ENCODE measurements at regions not wholly inside any gene's neighbourhood (a gene's known extent, or its start where the extent isn't known, plus 50 kb on each side); places are given as distances from the start of the nearest gene placed in this dataset.

DNA sequence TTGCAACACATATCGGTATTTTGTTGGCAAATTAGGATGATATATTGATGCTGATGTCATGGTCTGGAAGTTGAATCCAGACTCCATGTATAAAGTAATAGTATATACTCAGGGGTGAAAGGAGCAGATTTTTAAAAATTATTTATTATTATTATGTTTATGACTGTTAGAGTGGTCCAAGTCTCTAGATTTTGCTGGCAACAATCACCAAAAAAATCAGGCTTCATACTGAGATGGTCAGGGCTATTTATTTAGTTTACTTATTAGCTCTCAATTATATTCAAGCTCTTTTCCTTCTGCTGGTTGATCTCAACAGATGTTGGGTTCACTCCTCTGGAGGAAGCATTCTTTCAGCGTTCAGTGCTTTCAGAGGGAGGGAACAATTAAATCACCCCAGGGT, 73.9 kb upstream of the VCX3B start:
- TF ChIP-seq, protein P1, sequence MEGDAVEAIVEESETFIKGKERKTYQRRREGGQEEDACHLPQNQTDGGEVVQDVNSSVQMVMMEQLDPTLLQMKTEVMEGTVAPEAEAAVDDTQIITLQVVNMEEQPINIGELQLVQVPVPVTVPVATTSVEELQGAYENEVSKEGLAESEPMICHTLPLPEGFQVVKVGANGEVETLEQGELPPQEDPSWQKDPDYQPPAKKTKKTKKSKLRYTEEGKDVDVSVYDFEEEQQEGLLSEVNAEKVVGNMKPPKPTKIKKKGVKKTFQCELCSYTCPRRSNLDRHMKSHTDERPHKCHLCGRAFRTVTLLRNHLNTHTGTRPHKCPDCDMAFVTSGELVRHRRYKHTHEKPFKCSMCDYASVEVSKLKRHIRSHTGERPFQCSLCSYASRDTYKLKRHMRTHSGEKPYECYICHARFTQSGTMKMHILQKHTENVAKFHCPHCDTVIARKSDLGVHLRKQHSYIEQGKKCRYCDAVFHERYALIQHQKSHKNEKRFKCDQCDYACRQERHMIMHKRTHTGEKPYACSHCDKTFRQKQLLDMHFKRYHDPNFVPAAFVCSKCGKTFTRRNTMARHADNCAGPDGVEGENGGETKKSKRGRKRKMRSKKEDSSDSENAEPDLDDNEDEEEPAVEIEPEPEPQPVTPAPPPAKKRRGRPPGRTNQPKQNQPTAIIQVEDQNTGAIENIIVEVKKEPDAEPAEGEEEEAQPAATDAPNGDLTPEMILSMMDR (IDR thresholded peaks at IDR 0.05), result no peak
- TF ChIP-seq SIN3A (IDR thresholded peaks at IDR 0.05; ENCODE audit: borderline replicate concordance, insufficient read depth, low read depth, low read length) (no peak), TCF7L2 (IDR thresholded peaks at IDR 0.05; ENCODE audit: low read depth, low read length) (no peak), POLR2AphosphoS5 (IDR thresholded peaks at IDR 0.05; ENCODE audit: low read depth, low read length) (no peak)

All from Panc1 (cell line).